ENCODE measurements at regions not wholly inside any gene's neighbourhood (a gene's known extent, or its start where the extent isn't known, plus 50 kb on each side); places are given as distances from the start of the nearest gene placed in this dataset.
"Not testable (repeated sequence)": the region's sequence is repeated elsewhere in the genome, so short reads cannot be mapped to it uniquely, and the experiment has no call there.

DNA sequence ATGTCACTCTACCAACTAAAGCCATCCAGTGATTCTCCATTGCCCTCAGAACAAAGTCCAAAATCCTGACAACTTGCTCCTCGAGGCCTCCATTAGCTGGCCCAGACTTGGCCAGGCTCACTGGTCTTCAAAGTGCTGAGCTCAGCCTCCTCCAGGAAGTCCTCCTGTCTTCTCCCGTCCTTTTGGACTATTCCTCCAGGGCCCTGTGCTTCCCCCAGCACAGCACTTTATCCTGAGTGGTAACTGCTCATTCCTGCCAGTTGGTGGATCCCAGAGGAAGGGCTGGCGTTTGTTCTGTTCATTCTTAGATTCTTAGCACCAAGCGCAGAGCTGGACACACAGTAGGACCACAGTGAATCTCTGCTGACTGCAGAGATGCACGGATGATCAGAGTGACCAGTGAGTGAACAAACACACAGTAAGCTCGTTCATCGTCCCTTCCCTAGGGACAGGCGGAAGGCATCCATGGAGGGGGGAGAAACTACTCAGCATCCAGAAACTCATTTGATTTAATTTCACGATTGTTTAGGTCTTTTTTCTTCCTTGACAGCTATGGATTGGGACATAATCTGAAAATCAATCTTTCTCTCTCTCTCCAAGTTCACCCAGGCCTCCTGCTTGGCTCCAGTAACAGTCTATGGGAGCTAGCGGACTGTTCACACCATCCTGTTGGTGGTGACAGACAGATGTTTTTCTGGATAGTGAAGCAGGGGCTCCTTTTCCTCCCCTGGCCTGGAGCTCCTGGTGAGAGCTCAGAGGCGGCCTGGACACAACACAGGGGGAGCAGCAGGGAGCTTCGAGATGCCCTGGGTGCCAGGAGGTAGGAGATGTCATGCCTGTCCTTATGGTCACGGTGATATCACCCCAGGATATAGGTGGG is 180.2 kb downstream of the PTPRU start:
- DNase-seq (ENCODE audit: low spot score in 2 of 2) (no peak), FAIRE-seq (no peak)

DNA sequence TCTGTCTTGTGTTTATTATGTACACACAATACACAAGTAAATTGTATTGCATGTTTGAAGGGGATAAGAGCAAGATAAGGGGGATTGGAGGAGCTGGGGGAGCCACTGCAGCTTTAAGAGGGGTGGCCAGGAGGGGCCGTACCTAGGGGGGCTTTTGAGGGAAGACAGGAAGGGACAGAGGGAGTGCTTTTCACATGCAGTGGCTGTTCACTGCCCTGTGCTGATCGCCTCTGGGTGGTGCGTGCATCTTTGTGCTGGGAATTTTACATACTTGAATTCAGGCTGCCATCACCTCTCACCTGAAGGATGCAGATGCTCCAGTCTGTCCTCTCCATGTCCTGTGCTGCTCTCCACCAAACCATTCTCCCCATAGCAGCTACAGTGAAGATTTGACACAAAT is 179.5 kb downstream of the PTPRU start:
- FAIRE-seq = no peak
- DNase-seq (ENCODE audit: low spot score in 2 of 2) = no peak

DNA sequence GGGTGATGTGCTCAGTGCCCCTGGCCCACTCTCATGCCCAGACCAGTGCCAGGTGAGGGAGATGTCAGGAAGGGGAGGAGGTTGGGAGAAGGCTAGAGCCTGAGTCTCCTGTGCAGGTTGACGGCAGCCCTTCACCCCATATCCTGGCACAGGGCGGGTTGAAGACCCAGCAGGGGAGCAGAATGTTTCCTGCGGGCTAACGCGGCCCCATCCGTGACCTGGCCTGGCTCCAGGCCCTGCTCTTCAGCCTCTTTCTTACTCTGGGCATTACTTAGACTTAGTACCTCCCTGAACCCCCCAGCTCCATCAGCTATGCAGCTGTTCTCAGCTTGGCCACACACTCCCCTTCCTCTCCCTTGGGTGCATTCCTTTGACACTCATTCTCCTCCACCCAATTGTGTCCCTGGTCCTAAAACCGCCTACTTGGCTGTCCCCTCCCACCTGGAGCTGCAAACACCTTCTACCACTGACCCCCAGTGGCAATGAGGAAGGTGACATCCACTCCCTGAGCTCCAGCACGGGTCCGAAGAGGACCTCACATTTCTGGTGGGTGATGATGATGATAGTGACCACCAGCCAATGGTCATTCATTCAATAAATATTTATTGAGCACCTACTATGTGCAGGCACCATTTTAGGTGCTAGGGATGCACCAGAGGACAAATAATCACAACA is 179.0 kb downstream of the PTPRU start:
- no peak for DNase-seq (ENCODE audit: low spot score in 2 of 2)
- no peak for FAIRE-seq

DNA sequence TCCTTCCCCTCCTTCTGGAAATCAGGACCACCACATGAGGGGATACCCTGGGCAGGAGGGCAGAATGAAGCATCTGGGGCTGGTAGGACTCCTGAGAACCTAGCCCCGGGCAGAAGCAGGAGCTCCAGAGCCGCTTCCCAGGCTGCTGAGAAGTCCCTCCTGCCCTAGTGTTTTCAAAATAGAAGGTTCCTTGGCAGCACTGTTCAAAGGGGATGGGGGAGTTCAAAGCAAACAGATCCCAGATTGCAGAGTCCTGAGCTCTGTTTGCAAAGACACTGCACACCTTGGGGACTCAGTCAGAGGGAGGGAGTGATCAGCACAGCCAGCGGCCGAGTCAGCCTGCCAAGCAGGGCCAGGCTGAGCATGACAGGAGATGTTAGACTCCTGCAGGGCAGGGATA is 177.8 kb downstream of the PTPRU start:
- DNase-seq (ENCODE audit: low spot score in 2 of 2) = no peak
- no peak for FAIRE-seq

DNA sequence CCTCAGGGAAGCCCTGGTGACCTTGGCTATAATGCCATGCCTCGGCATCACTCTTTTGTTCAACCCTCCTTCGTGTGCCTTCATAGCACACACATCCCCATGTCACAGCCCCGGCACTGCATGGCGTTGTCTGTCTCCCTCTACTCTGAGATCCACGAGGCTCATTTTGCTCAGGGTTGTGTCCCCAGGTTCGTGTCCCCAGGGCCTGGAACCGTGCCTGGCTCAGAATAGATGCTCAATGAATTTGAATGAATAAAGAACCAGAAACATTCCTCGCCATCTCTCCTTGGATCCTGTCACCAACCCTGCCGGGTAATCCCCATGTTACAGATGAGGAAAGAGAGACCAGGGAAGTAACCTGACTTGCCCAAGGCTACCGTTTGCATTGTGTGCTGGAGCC is 177.3 kb downstream of the PTPRU start:
- no peak for FAIRE-seq
- no peak for DNase-seq (ENCODE audit: low spot score in 2 of 2)

DNA sequence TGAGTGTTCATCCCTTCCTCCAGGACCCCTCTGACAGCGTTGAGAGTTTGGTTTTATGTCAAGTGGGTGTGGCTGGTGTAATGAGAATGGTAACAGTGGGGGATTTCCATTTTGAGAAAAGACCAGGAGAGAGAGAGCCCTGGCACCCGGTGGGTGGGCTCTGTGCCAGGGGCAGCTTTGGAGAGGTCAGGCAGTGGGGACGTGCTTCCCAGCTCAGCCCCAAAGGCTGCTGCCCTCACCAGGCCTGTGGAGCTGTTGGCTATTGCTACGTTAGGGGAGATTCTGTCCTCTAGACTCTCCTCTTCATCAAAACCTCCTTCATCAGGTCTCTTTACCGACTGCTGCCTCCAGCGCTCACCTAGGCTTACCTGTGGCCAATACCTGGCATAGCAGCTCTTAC is 176.3 kb downstream of the PTPRU start:
- FAIRE-seq (no peak), DNase-seq (ENCODE audit: low spot score in 2 of 2) (no peak)

DNA sequence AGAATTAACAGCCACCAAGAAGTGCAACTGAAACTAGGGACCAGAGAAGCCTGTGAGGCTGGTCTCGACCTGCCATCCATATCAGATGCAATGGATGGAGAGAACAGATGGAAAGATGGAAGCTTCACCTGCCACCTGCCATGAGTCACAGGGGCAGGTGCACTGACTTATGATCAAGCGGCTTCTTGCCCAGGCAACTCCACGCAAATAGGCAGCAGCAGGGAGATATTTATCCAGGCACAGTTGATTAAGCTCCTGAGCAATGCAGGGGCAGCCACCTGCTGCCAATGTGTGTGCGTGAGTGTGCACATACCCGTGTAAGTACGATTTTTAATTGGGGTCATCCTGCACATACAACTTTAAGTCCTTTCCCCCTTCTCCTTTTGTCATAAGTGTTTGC is 174.2 kb downstream of the PTPRU start:
- DNase-seq (ENCODE audit: low spot score in 2 of 2) = no peak
- FAIRE-seq = no peak

DNA sequence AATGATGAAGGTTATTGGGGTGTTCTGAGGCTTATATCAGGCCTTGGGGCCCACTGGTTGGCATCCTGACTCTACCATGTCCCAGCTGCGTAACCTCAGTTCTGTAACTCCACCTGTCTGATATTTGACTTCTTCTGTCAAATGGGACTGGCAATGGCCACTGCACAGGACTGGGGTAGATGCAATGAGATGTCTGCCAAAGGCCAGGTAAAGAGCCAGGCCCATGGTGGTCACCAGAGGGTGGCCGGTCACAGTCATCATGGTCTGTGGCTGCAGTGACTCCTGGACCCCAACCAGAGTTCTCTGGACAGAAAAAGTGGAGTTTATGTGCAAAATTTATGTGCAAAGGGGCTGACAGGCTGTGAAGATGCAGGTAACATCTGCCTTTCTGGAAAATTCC is 173.3 kb downstream of the PTPRU start:
- DNase-seq (ENCODE audit: low spot score in 2 of 2) (no peak), FAIRE-seq (no peak)

DNA sequence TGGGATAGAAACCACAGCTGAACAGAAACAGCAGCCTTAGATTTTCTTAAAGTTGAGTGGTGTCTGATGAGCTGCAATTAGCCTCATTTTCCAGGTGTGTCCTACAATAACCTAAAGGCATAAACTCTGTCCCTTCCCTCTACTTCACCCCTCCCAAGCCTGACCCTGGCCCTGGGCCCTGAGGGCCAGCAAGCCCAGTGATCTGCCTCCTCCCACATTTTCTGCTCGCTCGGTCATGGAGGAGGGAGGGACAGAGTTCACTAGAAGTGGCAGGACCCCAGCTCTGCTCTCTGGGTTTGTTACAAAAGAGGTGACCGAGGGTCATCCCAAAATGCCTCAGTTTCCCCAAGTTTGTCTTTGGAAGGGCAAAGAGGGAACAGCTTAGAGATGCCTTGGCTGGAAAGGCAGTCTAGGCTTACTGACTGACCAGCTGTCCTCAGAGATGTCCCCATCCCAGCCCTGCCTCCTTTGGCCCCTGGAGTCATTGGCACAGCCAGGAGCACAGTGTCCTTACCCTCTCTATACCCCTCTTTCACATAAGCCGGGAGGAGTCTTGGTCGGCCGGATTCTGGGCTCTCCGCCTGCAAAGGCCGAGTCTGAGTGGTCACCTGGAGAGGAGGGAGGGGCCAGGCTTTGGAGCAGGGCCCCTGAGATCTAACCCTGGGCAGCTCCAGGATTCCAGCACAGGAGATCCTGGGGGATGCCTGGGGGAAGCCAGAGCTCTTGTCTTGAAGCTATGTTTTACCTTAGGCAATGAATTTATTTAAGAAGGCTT is 172.7 kb downstream of the PTPRU start:
- FAIRE-seq (no peak), DNase-seq (ENCODE audit: low spot score in 2 of 2) (no peak)

DNA sequence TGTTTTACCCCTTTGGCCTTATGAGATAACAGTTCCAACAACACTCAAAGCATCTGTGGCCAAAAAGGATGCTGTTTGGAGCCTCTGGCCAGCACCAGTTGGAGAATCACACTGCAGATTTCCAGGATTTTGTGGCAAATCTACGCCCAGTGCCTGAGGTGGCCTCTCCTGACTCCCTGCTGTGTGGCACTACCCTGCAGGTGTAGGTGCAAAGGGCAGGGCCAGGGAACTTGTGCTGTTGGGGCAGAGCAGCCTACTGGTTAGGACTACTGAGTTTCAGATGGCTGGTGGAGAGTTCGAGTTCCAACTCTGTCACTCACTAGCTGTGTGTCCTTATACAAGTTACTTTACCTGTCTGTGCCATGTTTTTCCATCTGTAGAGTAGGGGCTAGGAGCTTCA is 170.5 kb downstream of the PTPRU start:
- DNase-seq (ENCODE audit: low spot score in 2 of 2) (no peak), FAIRE-seq (no peak)

DNA sequence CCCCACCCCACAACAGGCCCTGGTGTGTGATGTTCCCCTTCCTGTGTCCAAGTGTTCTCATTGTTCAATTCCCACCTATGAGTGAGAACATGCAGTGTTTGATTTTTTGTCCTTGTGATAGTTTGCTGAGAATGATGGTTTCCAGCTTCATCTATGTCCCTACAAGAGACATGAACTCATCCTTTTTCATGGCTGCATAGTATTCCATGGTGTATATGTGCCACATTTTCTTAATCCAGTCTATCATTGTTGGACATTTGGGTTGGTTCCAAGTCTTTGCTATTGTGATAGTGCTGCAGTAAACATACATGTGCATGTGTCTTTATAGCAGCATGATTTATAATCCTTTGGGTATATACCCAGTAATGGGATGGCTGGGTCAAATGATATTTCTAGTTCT is 163.9 kb downstream of the PTPRU start:
- not testable (repeated sequence) for FAIRE-seq; DNase-seq (ENCODE audit: low spot score in 2 of 2)

DNA sequence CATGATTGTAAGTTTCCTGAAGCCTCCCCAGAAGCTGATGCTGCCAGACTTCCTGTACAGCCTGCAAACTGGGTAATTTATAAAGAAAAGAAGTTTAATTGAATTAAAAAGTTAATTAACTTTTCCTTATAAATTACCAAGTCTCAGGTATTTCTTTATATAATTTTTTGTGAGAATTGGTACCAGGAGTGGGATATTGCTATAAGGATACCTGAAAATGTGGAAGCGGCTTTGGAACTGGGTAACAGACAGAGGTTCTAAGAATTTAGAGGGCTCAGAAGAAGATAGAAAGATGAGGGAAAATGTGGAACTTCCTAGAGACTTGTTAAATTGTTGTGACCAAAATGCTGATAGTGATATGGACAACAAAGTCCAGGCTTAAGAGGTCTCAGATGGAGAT is 163.1 kb downstream of the PTPRU start:
- FAIRE-seq = no peak
- DNase-seq (ENCODE audit: low spot score in 2 of 2) = no peak

DNA sequence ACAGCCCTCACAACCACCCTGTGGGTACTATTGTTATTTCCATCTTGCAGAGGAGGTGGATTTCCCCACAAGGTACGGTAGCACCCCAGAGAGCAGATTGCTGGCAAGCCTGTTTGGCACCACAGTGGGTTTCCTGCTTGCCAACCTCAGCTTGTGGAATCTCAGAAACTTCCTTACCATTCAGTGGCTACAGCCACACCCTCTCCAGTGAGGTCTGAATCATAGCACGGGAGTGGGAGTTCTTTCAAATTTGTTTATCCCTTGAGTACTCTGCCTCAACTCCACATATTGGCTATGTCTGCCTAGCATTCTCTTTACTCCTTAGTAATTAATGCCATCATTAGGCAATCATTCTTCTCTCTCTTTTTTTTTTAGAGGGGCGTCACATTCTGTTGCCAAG is 162.1 kb downstream of the PTPRU start:
- FAIRE-seq (no peak), DNase-seq (ENCODE audit: low spot score in 2 of 2) (no peak)

DNA sequence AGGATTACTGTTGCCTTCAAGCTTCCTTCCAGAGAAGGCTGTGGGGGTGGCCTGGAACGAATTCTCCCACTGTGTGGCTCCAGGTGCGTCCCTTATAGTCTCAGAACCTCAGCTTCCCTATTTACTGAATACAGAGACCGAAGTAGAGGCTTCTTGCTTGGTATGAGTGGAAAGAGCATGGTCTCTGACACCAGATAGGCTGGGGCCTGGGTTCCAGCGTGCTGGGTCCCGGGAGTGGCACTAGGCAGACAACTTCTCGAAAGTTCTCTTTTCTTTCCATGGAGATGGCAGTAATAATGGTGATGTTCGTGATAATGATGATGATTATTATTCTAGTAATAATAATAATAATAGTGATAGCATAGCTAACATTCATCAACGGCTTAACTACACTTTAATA is 161.7 kb downstream of the PTPRU start:
- FAIRE-seq (no peak), DNase-seq (ENCODE audit: low spot score in 2 of 2) (no peak)

DNA sequence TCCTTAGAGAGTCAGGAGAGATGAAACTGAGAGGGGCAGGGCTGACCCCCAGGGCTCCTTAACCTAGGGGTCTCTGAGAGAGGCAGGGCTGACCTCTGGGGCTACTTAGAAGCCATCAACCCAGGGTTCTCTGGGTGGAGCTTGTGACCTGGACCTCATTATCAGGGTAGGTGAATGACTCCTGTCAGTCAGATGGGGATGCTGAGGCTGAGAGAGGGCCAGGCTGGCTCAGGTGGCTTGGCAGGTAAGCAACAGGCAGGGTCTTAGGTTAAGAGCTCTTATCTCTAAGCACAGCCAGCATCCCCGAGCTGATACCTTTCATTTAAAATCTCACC is 160.9 kb downstream of the PTPRU start:
- DNase-seq (ENCODE audit: low spot score in 2 of 2) = no peak
- no peak for FAIRE-seq

DNA sequence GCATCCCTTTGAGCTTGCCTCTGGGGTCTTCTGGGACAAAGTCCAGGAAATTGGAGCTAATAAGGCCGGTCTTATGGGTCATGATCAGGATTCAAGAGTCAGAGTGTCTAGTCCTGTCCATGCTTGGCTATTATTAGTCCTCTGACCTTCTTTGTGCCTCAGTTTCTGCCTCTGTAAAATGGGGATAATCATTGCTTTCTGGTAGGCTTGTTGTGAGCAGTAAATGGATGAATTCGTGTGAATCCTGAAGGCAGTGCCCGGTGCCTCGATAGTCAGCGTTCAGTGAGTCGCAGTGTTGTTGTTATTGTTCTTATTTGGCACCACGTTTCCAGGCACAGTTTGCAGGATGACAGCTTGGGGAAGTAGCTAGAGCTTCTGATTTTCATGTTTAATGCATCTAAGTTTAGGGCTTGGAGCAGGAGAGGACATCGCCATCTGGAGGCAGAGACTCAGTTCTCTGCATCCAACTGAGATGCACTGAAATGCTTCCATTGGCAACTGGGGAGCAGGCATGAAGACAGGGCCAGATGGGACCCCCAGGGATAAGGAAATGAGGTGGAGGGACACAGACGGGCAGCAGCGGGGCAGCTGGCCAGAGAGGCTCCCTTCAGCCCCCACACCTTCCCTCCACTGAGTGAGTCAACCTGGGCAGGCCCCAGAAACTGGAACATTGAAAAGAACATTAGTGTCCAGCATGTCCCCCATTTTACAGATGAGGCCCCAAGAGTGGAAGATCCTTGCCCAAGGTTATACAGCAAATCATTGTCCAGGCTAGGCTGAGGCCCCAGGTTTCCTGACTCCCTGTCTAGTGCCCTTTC is 160.3 kb downstream of the PTPRU start:
- FAIRE-seq (no peak), DNase-seq (ENCODE audit: low spot score in 2 of 2) (no peak)

DNA sequence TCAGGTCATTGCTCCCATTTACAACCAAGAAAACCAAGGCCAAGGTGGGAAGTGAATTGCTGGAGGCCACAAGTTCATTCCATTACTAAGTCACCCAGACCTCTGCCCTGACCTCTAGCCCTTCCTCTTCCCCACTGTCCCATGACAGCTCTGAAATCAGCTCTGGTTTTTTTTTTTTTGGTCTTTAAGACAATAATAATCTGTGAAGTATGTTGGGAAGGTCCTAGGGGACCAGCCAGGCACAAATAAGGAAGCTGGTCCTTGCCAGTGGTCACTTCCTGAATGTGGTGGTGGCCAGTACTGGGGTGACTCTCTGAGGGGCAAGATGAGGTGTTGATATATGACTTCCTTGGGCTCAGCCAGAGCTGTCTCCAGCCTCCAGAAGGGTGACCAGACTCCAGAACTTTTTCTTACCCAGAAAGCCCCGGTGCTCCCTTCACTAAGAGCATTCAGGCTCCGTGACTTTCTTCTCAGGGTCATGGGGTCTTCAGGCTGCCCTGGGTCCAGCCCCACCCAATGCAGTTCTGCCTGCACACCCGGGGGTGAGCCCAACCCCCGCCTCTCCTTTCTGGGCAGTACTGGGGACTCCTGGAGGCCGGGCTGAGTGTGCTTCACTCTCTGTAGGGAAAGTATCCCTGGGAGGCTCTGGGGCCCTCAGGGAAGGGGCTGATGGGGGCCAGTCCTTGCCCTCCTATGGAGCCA is 159.6 kb downstream of the PTPRU start:
- no peak for FAIRE-seq
- no peak for DNase-seq (ENCODE audit: low spot score in 2 of 2)

DNA sequence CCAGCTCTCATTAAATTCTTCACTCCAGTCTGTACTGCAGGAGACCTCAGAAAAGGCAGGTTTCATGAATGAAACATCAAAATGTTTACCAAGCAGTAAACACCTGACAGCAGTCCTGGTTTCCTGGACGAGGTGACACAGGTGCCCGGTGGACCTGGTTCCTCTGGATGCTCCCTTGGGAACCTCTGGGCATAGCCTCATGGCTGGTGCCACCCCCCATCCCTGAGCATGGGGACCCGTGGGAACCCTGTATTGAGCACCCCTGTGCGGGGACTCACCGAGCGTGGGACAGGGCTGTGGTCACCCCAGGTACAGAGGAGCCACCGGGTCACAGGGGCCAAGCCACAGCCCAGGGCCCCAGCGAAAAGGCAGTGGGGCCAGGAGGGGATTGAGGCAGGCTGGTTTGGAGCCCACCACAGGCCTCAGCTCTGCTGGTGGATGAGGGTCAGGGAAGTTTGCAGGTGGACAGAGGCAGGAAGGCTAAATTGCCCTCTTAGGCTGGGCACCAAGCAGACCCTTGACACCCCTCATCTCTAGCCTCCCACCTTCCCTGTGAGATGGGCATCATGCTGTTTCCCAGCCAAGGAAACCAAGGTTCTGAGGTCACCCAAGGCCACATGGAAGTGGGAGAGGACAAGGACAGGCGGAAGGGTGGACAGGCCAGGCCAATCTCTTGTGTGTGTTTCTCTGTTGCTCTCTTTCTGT is 158.4 kb downstream of the PTPRU start:
- no peak for FAIRE-seq
- DNase-seq (ENCODE audit: low spot score in 2 of 2) = no peak

DNA sequence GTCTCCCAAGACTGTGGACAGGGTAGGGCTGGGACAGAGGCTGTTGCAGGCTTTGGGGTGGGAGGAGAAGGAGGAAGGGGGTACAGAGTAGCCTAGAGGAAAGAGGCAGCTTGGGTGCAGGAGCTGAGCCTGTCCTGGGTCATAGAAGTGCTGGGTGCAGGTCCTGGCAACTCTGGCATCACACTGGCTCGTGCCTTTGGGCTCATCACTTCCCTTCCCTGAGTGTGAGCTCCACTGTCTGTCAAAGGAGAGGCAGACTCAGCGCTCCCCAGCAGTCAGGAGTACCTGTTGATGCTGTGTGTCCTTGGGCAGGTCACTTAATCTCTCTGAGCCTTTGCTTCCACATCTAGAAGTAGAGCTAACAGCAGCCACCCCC is 157.1 kb downstream of the PTPRU start:
- no peak for FAIRE-seq
- DNase-seq (ENCODE audit: low spot score in 2 of 2) = no peak

Data from frontal cortex (tissue), 3 donors.